ENCODE measurements at regions not wholly inside any gene's neighbourhood (a gene's known extent, or its start where the extent isn't known, plus 50 kb on each side); places are given as distances from the start of the nearest gene placed in this dataset.
"Not testable (repeated sequence)": the region's sequence is repeated elsewhere in the genome, so short reads cannot be mapped to it uniquely, and the experiment has no call there.

DNA sequence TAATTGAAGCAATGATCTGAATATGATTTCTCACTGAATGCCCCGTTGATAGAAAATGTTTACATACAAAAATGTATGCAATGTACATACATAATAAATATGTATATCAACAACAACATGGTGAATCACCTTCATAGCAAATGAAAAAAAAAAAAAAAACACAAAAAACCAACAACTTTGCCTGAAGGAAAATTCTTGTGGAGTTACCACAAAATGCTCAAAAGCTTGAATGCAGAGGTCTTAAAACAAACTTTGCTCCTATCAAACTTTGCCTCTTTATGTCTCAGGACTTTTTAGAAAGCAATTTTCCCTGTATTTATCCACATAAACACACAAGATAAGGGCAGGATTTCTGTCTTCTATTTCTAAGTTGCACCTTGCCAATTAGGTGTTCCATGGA lies 92.9 kb upstream of the SIX2 start:
- no peaks in the 10 kb centered on the region for H3K9me3 Mint-ChIP-seq

DNA sequence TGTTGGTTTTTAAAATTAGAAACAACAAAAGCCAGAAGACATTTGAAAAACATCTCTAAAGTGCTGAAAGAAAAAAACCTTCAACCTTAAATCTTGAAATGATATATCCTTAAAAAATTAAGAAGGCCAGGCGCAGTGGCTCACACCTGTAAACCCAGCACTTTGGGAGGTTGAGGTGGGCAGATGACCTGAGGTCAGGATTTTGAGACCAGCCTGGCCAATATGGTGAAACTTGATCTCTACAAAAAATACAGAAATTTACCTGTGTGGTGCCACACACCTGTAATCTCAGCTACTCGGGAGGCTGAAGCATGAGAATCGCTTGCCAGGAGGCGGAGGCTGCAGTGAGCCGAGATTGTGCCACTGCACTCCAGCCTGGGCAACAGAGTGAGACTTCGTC lies 87.7 kb upstream of the SIX2 start:
- peaks cover 6% of the 10 kb centered on the region for H3K27me3 Mint-ChIP-seq (ENCODE audit: low read depth)
- H3K27ac Mint-ChIP-seq: no peak overlapping the region
- H3K4me1 Mint-ChIP-seq: no peaks in the 10 kb centered on the region
- no peak overlapping the region for H3K4me3 Mint-ChIP-seq
- peaks cover 2% of the 10 kb centered on the region for H3K9me3 Mint-ChIP-seq
- TF ChIP-seq, protein P1, sequence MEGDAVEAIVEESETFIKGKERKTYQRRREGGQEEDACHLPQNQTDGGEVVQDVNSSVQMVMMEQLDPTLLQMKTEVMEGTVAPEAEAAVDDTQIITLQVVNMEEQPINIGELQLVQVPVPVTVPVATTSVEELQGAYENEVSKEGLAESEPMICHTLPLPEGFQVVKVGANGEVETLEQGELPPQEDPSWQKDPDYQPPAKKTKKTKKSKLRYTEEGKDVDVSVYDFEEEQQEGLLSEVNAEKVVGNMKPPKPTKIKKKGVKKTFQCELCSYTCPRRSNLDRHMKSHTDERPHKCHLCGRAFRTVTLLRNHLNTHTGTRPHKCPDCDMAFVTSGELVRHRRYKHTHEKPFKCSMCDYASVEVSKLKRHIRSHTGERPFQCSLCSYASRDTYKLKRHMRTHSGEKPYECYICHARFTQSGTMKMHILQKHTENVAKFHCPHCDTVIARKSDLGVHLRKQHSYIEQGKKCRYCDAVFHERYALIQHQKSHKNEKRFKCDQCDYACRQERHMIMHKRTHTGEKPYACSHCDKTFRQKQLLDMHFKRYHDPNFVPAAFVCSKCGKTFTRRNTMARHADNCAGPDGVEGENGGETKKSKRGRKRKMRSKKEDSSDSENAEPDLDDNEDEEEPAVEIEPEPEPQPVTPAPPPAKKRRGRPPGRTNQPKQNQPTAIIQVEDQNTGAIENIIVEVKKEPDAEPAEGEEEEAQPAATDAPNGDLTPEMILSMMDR (IDR thresholded peaks at IDR 0.05; ENCODE audit: unreplicated experiment in 3 of 3): no peak
- no peaks in the 10 kb centered on the region for H3K36me3 Mint-ChIP-seq (ENCODE audit: low read depth)

More for the DNA sequence above, 92.9 kb upstream of the SIX2 start:
- TF ChIP-seq, protein P1 (IDR thresholded peaks at IDR 0.05; ENCODE audit: unreplicated experiment in 3 of 3): no peak
- Mint-ChIP-seq H3K27ac (no peak overlapping the region), H3K4me1 (no peaks in the 10 kb centered on the region), H3K27me3 (ENCODE audit: low read depth) (no peaks in the 10 kb centered on the region), H3K4me3 (no peak overlapping the region), H3K36me3 (ENCODE audit: low read depth) (no peaks in the 10 kb centered on the region)

DNA sequence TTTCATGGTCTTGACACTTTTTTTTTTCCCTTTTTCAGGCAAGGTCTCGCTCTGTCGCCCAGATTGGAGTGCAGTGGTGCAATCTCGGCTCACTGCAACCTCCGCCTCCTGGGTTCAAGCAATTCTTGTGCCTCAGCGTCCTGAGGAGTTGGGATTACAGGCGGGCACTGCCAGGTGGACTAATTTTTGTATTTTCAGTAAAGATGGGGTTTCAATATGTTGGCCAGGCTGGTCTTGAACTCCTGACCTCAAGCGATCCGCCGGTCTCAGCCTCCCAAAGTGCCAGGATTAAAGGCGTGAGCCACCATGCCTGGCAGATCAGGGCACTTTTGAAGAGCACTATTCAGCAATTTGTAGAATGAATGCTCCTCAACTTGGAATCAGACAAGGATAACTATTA lies 86.8 kb upstream of the SIX2 start:
- H3K4me1 Mint-ChIP-seq; H3K4me3 Mint-ChIP-seq; H3K27ac Mint-ChIP-seq; H3K27me3 Mint-ChIP-seq (ENCODE audit: low read depth); H3K9me3 Mint-ChIP-seq; H3K36me3 Mint-ChIP-seq (ENCODE audit: low read depth): not testable (repeated sequence)

DNA sequence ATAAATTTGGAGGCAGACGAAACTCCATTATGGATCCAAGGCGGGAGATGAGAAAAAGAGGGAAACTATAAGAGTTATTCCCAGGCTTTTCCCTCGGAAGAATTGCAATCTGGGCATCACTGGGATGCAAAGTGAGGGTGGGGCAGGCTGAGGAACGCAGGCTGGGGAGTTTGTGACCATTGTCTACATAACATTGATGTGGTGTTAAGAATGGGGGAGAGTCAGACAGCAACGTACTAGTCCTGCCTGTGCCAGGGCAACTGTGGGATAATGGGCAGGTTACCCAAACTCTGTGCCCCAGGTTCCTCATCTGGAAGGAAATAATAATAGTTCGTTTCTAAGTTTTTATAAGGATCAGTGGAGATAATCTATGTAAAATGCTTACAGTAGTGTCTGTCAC lies 84.4 kb upstream of the SIX2 start:
- Mint-ChIP-seq H3K9me3 (peaks cover 2% of the 10 kb centered on the region), H3K27me3 (ENCODE audit: low read depth) (peaks cover 6% of the 10 kb centered on the region), H3K4me3 (no peak overlapping the region), H3K4me1 (peaks cover 6% of the 10 kb centered on the region), H3K27ac (no peak overlapping the region), H3K36me3 (ENCODE audit: low read depth) (peaks cover 3% of the 10 kb centered on the region)
- TF ChIP-seq, protein P1 (IDR thresholded peaks at IDR 0.05; ENCODE audit: unreplicated experiment in 3 of 3): no peak

DNA sequence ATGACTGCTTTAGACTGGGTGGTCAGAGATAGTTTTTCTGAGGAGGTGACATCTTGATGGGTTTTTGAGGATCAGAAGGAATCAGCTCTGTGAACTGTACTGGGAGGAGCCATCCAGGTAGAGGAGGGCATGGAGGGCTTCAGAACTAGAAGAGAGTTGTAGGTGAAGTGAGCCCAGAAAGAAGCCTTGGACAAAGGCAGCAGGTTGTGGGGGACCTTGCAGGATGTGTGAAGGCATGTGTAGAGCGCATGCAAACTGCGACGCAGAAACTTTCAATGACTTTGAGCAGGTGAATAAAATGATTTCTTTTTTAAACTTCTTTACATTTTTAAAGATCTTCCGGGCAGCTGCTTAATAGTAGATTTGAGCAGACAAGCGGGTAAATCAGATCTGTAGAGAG lies 83.9 kb upstream of the SIX2 start:
- peaks cover 5% of the 10 kb centered on the region for H3K9me3 Mint-ChIP-seq
- H3K36me3 Mint-ChIP-seq (ENCODE audit: low read depth): peaks cover 3% of the 10 kb centered on the region
- peaks cover 10% of the 10 kb centered on the region for H3K4me1 Mint-ChIP-seq
- H3K4me3 Mint-ChIP-seq: no peak overlapping the region
- H3K27ac Mint-ChIP-seq: no peak overlapping the region
- TF ChIP-seq, protein P1 (IDR thresholded peaks at IDR 0.05; ENCODE audit: unreplicated experiment in 3 of 3): no peak
- H3K27me3 Mint-ChIP-seq (ENCODE audit: low read depth): peaks cover 6% of the 10 kb centered on the region

DNA sequence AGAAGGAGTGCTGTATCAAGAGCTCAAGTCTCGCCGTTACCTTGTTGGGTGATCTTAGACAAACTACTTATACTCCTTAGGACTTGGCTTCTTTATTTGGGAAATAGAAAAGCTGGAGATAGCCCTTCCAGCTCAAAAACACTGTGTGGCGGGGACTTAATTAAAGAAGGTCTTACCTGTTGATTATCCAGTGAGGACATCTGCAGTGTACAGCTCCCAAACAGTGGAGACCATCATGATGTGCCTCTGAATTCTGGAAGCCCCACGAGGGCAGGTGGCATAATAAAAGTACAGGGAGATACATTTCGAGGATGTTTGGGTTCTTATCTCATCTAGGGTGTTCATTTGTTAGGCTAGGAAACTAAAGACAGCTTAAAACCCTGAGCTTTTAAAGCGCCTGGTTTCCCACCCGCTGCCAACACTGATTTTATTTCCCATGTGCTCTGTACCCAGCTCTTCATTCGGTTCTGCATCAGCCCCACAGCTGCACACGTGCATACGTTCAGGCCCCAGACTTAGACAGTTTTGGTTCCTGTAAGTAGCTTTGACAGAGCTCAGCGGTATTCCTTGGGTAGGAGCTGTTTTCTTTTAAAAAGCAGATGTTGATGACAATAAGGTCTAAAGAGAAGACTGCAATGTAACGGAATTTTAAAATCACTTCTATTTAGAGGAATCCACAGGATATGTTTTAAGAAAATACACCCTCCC lies 80.5 kb upstream of the SIX2 start:
- Mint-ChIP-seq H3K4me1 (peaks cover 10% of the 10 kb centered on the region), H3K27me3 (ENCODE audit: low read depth) (peaks cover 6% of the 10 kb centered on the region), H3K27ac (no peak overlapping the region), H3K4me3 (no peak overlapping the region), H3K36me3 (ENCODE audit: low read depth) (peaks cover 3% of the 10 kb centered on the region), H3K9me3 (peaks cover 11% of the 10 kb centered on the region)
- TF ChIP-seq, protein P1 (IDR thresholded peaks at IDR 0.05; ENCODE audit: unreplicated experiment in 3 of 3): no peak

Data from nephron (organoid).